K562 (cell line): ENCODE measurements at regions not wholly inside any gene's neighbourhood (a gene's known extent, or its start where the extent isn't known, plus 50 kb on each side); places are given as distances from the start of the nearest gene placed in this dataset.
A peak's percentile ranks its signal among the peaks of the same experiment; 100 is the strongest.

Source experiments
- ATAC-seq: fragments of 200-7000 bp; cut with Tn5 transposase; 3 replicates; pipeline ENCODE4 v1.9.1; 2020; ENCODE audit warnings: moderate library complexity
- BruUV-seq: library from RNA; stranded (reverse); fragments of 400-500 nt; replicated peaks from 2 replicates; lab custom pipeline; 2021; lab: Mats Ljungman, UMichigan
- CTCF ChIA-PET: fragments of 300-600 bp; formaldehyde crosslinking; extraction: SDS; loops from one replicate; lab custom pipeline; 2021; ENCODE audit warnings: low intra/inter-chr PET ratio; lab: Yijun Ruan, JAX
- POLR2A ChIA-PET: fragments of 300-600, 350-650 bp; sonication (Branson Sonifier 250); formaldehyde crosslinking; extraction: SDS; loops from one replicate; lab custom pipeline; 2021; ENCODE audit warnings: antibody characterized with exemption, inconsistent platforms; lab: Yijun Ruan, JAX
- DNase-seq, 4 experiments: peaks; one replicate each; pipeline versions ENCODE4 v3.0.0 to v3.0.0-alpha.2; 2011 to 2018; ENCODE audit warnings: low spot score in 3 of 4, mixed read lengths in 3 of 4; ENCODE audit errors: extremely low read depth in 1 of 4
- FAIRE-seq: peaks from 2 replicates; lab custom pipeline; 2011; peaks lifted over from hg19 to GRCh38; lab: Jason Lieb, UNC
- H2AFZ ChIP-seq: 2 replicates; pipeline ENCODE4 v1.6.0; 2011; ENCODE audit warnings: low read depth, low read length, control low read depth, inconsistent platforms
- H3K27ac ChIP-seq: fragments of 200-600 bp; 3 replicates; pipeline ENCODE4 v1.8.0; 2011; ENCODE audit warnings: low read depth, mild to moderate bottlenecking, control low read depth, inconsistent platforms, low read length, moderate library complexity, mixed read lengths; ENCODE audit errors: extremely low read depth
- H3K27me3 ChIP-seq, 2 experiments: fragments of 300-600 bp in 1 of 2; 2 replicates in 1 of 2; 3 replicates in 1 of 2; pipeline versions ENCODE4 v1.6.0 to v1.8.0; 2011; ENCODE audit warnings: inconsistent platforms in 2 of 2, low read length in 2 of 2, mild to moderate bottlenecking in 1 of 2, mixed read lengths in 1 of 2, moderate library complexity in 1 of 2; ENCODE audit not compliant: control insufficient read depth in 2 of 2, insufficient read depth in 2 of 2
- H3K36me3 ChIP-seq: fragments of 300-600 bp; 3 replicates; pipeline ENCODE4 v1.8.0; 2011; ENCODE audit warnings: mild to moderate bottlenecking, low read length, inconsistent platforms; ENCODE audit not compliant: control insufficient read depth, insufficient read depth
- H3K4me1 ChIP-seq, 2 experiments: fragments of 200-600 bp in 1 of 2; replicated peaks in 1 of 2; 2 replicates in 1 of 2; 3 replicates in 1 of 2; pipeline versions ENCODE4 v1.5.1 to v1.8.0; 2011; ENCODE audit warnings: inconsistent platforms in 2 of 2, low read length in 2 of 2, mild to moderate bottlenecking in 1 of 2, mixed read lengths in 1 of 2, moderate library complexity in 1 of 2; ENCODE audit not compliant: control insufficient read depth in 2 of 2, insufficient read depth in 2 of 2
- H3K4me2 ChIP-seq: 2 replicates; pipeline ENCODE4 v1.6.1; 2011; ENCODE audit warnings: low read length, control low read depth, inconsistent platforms, mixed read lengths; ENCODE audit not compliant: insufficient read depth
- H3K4me3 ChIP-seq: fragments of 200-600 bp; sonication (generic), shearing (Covaris generic); 2 replicates; pipeline ENCODE4 v1.5.1; 2016; ENCODE audit warnings: control low read depth, inconsistent platforms
- H3K79me2 ChIP-seq: fragments of 200-600 bp; 3 replicates; pipeline ENCODE4 v1.8.0; 2011; ENCODE audit warnings: low read length, inconsistent platforms; ENCODE audit not compliant: control insufficient read depth, insufficient read depth
- H3K9ac ChIP-seq, 2 experiments: 2 replicates each; pipeline versions ENCODE4 v1.6.0 to v1.6.1; 2011; ENCODE audit warnings: low read depth in 2 of 2, low read length in 2 of 2, control low read depth in 1 of 2, inconsistent platforms in 1 of 2, mild to moderate bottlenecking in 1 of 2, mixed read lengths in 1 of 2; ENCODE audit not compliant: insufficient read depth in 1 of 2
- H3K9me1 ChIP-seq: one replicate; pipeline ENCODE4 v1.6.0; 2011; ENCODE audit warnings: inconsistent platforms, mild to moderate bottlenecking, low read length, moderate library complexity; ENCODE audit not compliant: control insufficient read depth, insufficient read depth
- H3K9me3 ChIP-seq: replicated peaks from 2 replicates; pipeline ENCODE4 v1.5.1; 2011; ENCODE audit warnings: low read depth, low read length, inconsistent platforms; ENCODE audit not compliant: control insufficient read depth, insufficient read depth
- H4K20me1 ChIP-seq: replicated peaks from 2 replicates; pipeline ENCODE4 v1.6.1; 2011; ENCODE audit warnings: low read length, inconsistent platforms, mixed read lengths; ENCODE audit not compliant: control insufficient read depth, insufficient read depth
- CTCF ChIP-seq, 3 experiments: IDR thresholded peaks in 2 of 3; conservative IDR thresholded peaks in 1 of 3; 2 replicates each; pipeline ENCODE4 v1.5.1; 2011 to 2012; ENCODE audit warnings: low read length in 3 of 3, mild to moderate bottlenecking in 3 of 3, control low read depth in 2 of 3, improper control_type of control experiment in 1 of 3, inconsistent platforms in 1 of 3, low read depth in 1 of 3, mixed read lengths in 1 of 3, moderate library complexity in 1 of 3; ENCODE audit not compliant: insufficient read depth in 2 of 3
- EGR1 ChIP-seq: fragments of 450-650 bp; conservative IDR thresholded peaks from 2 replicates; pipeline ENCODE4 v1.6.1; 2017; ENCODE audit warnings: mild to moderate bottlenecking
- EHMT2 ChIP-seq: fragments of 450-650 bp; IDR thresholded peaks from 2 replicates; pipeline ENCODE4 v1.6.1; 2018; ENCODE audit warnings: antibody characterized with exemption
- NCOA4 ChIP-seq: fragments of 450-650 bp; IDR thresholded peaks from 2 replicates; pipeline ENCODE4 v1.6.1; 2018; ENCODE audit warnings: mild to moderate bottlenecking; ENCODE audit not compliant: partially characterized antibody
- NFIC ChIP-seq: fragments of 450-650 bp; IDR thresholded peaks from 2 replicates; pipeline ENCODE4 v1.6.1; 2017; ENCODE audit warnings: mild to moderate bottlenecking, inconsistent platforms
- NFYB ChIP-seq: IDR thresholded peaks from 2 replicates; pipeline ENCODE4 v1.6.1; 2011; ENCODE audit warnings: mild to moderate bottlenecking, moderate library complexity; ENCODE audit not compliant: insufficient read length; ENCODE audit errors: extremely low read depth
- NR2F6 ChIP-seq: fragments of 450-650 bp; formaldehyde crosslinking; IDR thresholded peaks from 2 replicates; pipeline ENCODE4 v1.4.0; 2020; ENCODE audit warnings: mild to moderate bottlenecking
- PTTG1 ChIP-seq: fragments of 450-650 bp; IDR thresholded peaks from 2 replicates; pipeline ENCODE4 v1.6.1; 2016; ENCODE audit warnings: low read depth, mild to moderate bottlenecking, missing genetic modification characterization, missing compliant biosample characterization
- ZNF3 ChIP-seq: fragments of 250-450 bp; sonication (Bioruptor Pico); IDR thresholded peaks from 2 replicates; pipeline ENCODE4 v1.5.0; 2021; ENCODE audit warnings: mild to moderate bottlenecking, moderate library complexity
- ZNF740 ChIP-seq, 3 experiments: fragments of 200-800 bp in 1 of 3; sonication (Bioruptor generic) in 1 of 3; sonication (generic) in 1 of 3; formaldehyde crosslinking in 1 of 3; IDR thresholded peaks; 2 replicates each; pipeline versions ENCODE4 v1.6.1 to v1.8.0; 2016 to 2022; ENCODE audit warnings: mild to moderate bottlenecking in 2 of 3, missing compliant biosample characterization in 2 of 3, missing genetic modification characterization in 2 of 3, missing genetic modification reagents in 1 of 3
- WGBS: fragments of 100-300 bp; shearing (Covaris generic); methylation state at CpG from one replicate; pipeline ENCODE4 v1.1.6; 2016; ENCODE audit warnings: low coverage, mixed read lengths; ENCODE audit not compliant: insufficient coverage; ENCODE audit errors: missing lambda C conversion rate; 5-methylcytosine and 5-hydroxymethylcytosine counted together
- in situ Hi-C: fragments of 300-500 bp; cut with MboI; formaldehyde crosslinking; loops from 4 replicates; pipeline ENCODE4 v1.15.0; 2018; ENCODE audit warnings: inconsistent platforms, mixed read lengths
- intact Hi-C: fragments of 100-400 bp; cut with micrococcal nuclease; formaldehyde crosslinking; loops from 2 replicates; pipeline ENCODE4 v1.14.2; 2022

- Histone ChIP-seq H3K9me1 (no peaks in the 10 kb centered on the region), H3K36me3 (no peaks in the 10 kb centered on the region), H3K27ac (no peak overlapping the region), H3K4me3 (no peak overlapping the region), H3K27me3 (no peaks in the 10 kb centered on the region), H3K9ac (no peak overlapping the region), H3K79me2 (no peaks in the 10 kb centered on the region), H3K4me2 (no peak overlapping the region), H4K20me1 (no peaks in the 10 kb centered on the region), H3K4me1 (no peaks in the 10 kb centered on the region; a peak in 1 of 5 replicates), H2AFZ (no peak overlapping the region), H3K9me3 (no peaks in the 10 kb centered on the region)
- in situ Hi-C loops = no loop called here
- ChIA-PET POLR2A (no interaction called here), CTCF (no interaction called here)
- intact Hi-C loops = no loop called here
- BruUV-seq = no TSS peak
- 33% methylated on average over 32 of the region's 38 CpGs for WGBS
- no peak for ATAC-seq
- FAIRE-seq = no peak
- no peak for DNase-seq
- TF ChIP-seq ZNF740 (CRISPR knock-in tag; IDR thresholded peaks at IDR 0.05) = no peak
- no peak for TF ChIP-seq ZNF740 (tag; IDR thresholded peaks at IDR 0.05)
- TF ChIP-seq NR2F6 (CRISPR knock-in tag) = no peak
- no peak for TF ChIP-seq NCOA4
- no peak for TF ChIP-seq PTTG1
- no peak for TF ChIP-seq EHMT2
- TF ChIP-seq EGR1 = 0 out of 2 replicates have a peak, but pooled peaks have one; percentile 20
- TF ChIP-seq CTCF (IDR thresholded peaks at IDR 0.05 in 2 of 3, conservative IDR thresholded peaks at IDR 0.05 in 1 of 3; ENCODE audit: insufficient read depth in 2 of 3, low read depth in 1 of 3, low read length in 3 of 3) = 0 out of 6 replicates have a peak, but pooled peaks of 1 of the 3 experiments have one; percentile 8
- peak; percentile 82 for TF ChIP-seq NFIC
- no peak for TF ChIP-seq NFYB
- no peak for TF ChIP-seq ZNF3 (CRISPR knock-in tag)
Observed at GRCh38 chr9:88706193-88707113, 171.5 kb downstream of the NXNL2 start.
